H1 (cell line): ENCODE measurements at regions not wholly inside any gene's neighbourhood (a gene's known extent, or its start where the extent isn't known, plus 50 kb on each side); places are given as distances from the start of the nearest gene placed in this dataset.

Experiments used
- CHD7 ChIP-seq: fragments of 300-600 bp; sonication (generic); IDR thresholded peaks from 2 replicates; pipeline ENCODE4 v1.7.1; 2012; ENCODE audit warnings: low read length, moderate library complexity, mild to moderate bottlenecking, inconsistent platforms; ENCODE audit not compliant: insufficient replicate concordance
- CTBP2 ChIP-seq: IDR thresholded peaks from 2 replicates; pipeline ENCODE4 v1.7.0; 2011; ENCODE audit warnings: borderline replicate concordance, mild to moderate bottlenecking, moderate library complexity, mixed read lengths, low read length; ENCODE audit not compliant: insufficient read depth, insufficient read length
- CTCF ChIP-seq, 3 experiments: IDR thresholded peaks; 1 replicate in 2 of 3; 2 replicates in 1 of 3; pipeline versions ENCODE4 v1.5.1 to v1.6.1; 2011; ENCODE audit warnings: low read length in 3 of 3, mild to moderate bottlenecking in 3 of 3, inconsistent platforms in 2 of 3, low read depth in 1 of 3, moderate library complexity in 1 of 3; ENCODE audit not compliant: insufficient read depth in 1 of 3; ENCODE audit errors: control extremely low read depth in 1 of 3
- KDM1A ChIP-seq: fragments of 200-600, 300-600 bp; sonication (generic); IDR thresholded peaks from 2 replicates; pipeline ENCODE4 v1.7.1; 2016; ENCODE audit warnings: mild to moderate bottlenecking, low read length, borderline replicate concordance
- MAFK ChIP-seq: IDR thresholded peaks from 2 replicates; pipeline ENCODE4 v1.6.1; 2012; ENCODE audit warnings: low read depth, mild to moderate bottlenecking, improper control_type of control experiment, low read length
- TBP ChIP-seq: IDR thresholded peaks from 2 replicates; pipeline ENCODE4 v1.6.1; 2011; ENCODE audit warnings: low read depth, low read length, improper control_type of control experiment
- USF2 ChIP-seq: IDR thresholded peaks from 2 replicates; pipeline ENCODE4 v1.6.1; 2011; ENCODE audit warnings: low read length, improper control_type of control experiment
- ZNF274 ChIP-seq: IDR thresholded peaks from 2 replicates; pipeline ENCODE4 v1.7.0; 2012; ENCODE audit warnings: low read length, borderline replicate concordance; ENCODE audit errors: extremely low read depth

GRCh38 chr10:37495415-37495814, 362.0 kb downstream of the ZNF248 start (continued):
- no peak for TF ChIP-seq CHD7
- no peak for TF ChIP-seq ZNF274
- no peak for TF ChIP-seq KDM1A
- no peak for TF ChIP-seq CTBP2
- TF ChIP-seq CTCF (IDR thresholded peaks at IDR 0.05; ENCODE audit: control extremely low read depth in 1 of 3, insufficient read depth in 1 of 3, low read depth in 1 of 3, low read length in 3 of 3): no peak
- no peak for TF ChIP-seq MAFK
- no peak for TF ChIP-seq USF2
- TF ChIP-seq TBP: no peak
